ENCODE measurements at regions not wholly inside any gene's neighbourhood (a gene's known extent, or its start where the extent isn't known, plus 50 kb on each side); places are given as distances from the start of the nearest gene placed in this dataset.
A peak's percentile ranks its signal among the peaks of the same experiment; 100 is the strongest.

GRCh38 chr15:75140080-75140879 lies 61.4 kb upstream of the C15orf39 start (continued):
- TF ChIP-seq ZNF318 (CRISPR knock-in tag; IDR thresholded peaks at IDR 0.05) (no peak), TIGD3 (CRISPR knock-in tag; IDR thresholded peaks at IDR 0.05; ENCODE audit: borderline replicate concordance) (no peak), TBL1XR1 (IDR thresholded peaks at IDR 0.05; ENCODE audit: borderline replicate concordance, low read length, partially characterized antibody) (no peak), HMGXB4 (CRISPR knock-in tag; IDR thresholded peaks at IDR 0.05; ENCODE audit: borderline replicate concordance in 1 of 2, low read depth in 1 of 2) (peak; percentile 16 to 53; a peak in 1 of 4 replicates), SNAPC5 (CRISPR knock-in tag; IDR thresholded peaks at IDR 0.05; ENCODE audit: borderline replicate concordance) (peak; percentile 66; the same call in 1 of the 2 replicates), FOXP1 (IDR thresholded peaks at IDR 0.05) (no peak), FOXP1 (CRISPR knock-in tag; IDR thresholded peaks at IDR 0.05) (peak; percentile 89), CSRNP1 (CRISPR knock-in tag; IDR thresholded peaks at IDR 0.05) (peak; percentile 75; the same call in 1 of the 2 replicates), MLXIP (CRISPR knock-in tag; IDR thresholded peaks at IDR 0.05; ENCODE audit: borderline replicate concordance) (no peak), POLR2AphosphoS2 (IDR thresholded peaks at IDR 0.05; ENCODE audit: low read depth, low read length) (no peak)

Data from HepG2 (cell line).